ENCODE measurements at regions not wholly inside any gene's neighbourhood (a gene's known extent, or its start where the extent isn't known, plus 50 kb on each side); places are given as distances from the start of the nearest gene placed in this dataset.

GRCh38 chr12:131527092-131527491 lies 183.8 kb upstream of the SFSWAP start:
- TF ChIP-seq, protein P1, sequence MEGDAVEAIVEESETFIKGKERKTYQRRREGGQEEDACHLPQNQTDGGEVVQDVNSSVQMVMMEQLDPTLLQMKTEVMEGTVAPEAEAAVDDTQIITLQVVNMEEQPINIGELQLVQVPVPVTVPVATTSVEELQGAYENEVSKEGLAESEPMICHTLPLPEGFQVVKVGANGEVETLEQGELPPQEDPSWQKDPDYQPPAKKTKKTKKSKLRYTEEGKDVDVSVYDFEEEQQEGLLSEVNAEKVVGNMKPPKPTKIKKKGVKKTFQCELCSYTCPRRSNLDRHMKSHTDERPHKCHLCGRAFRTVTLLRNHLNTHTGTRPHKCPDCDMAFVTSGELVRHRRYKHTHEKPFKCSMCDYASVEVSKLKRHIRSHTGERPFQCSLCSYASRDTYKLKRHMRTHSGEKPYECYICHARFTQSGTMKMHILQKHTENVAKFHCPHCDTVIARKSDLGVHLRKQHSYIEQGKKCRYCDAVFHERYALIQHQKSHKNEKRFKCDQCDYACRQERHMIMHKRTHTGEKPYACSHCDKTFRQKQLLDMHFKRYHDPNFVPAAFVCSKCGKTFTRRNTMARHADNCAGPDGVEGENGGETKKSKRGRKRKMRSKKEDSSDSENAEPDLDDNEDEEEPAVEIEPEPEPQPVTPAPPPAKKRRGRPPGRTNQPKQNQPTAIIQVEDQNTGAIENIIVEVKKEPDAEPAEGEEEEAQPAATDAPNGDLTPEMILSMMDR (IDR thresholded peaks at IDR 0.05): no peak
- no peak overlapping the region for H2AFZ ChIP-seq

DNA sequence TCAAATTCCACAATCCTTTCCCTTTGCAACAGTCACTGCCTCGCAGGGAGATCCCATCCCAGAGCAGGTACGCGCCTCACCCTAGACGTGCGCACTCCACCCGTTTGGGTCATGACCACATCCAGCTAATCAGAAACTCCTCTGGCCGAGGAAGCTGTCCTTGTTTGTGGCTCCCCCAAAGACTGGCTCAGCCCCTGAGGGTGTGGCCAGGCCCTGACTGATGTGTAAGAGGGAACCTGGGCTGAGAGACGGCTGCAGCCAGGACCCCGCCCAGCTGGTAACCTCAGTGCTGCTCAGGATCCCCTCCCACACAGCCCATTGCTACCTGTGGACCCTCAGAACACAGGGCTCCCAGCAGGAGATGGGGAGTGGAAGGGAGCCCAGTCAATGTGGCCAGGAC lies 183.2 kb upstream of the SFSWAP start:
- H3K4me3 ChIP-seq (ENCODE audit: low read depth, low read length): no peak overlapping the region
- no peaks in the 10 kb centered on the region for H3K4me1 ChIP-seq
- H3K9ac ChIP-seq: no peak overlapping the region
- H3K27me3 ChIP-seq (ENCODE audit: control insufficient read depth, insufficient read depth, low read length): no peaks in the 10 kb centered on the region
- no peaks in the 10 kb centered on the region for H3K9me3 ChIP-seq (ENCODE audit: control insufficient read depth, low read length)
- TF ChIP-seq, protein P1 (IDR thresholded peaks at IDR 0.05): no peak
- no peak overlapping the region for H2AFZ ChIP-seq
- H3K36me3 ChIP-seq (ENCODE audit: control insufficient read depth, insufficient read depth, low read length): no peaks in the 10 kb centered on the region
- H3K27ac ChIP-seq: no peak overlapping the region
- H3K79me2 ChIP-seq: no peaks in the 10 kb centered on the region
- H3K4me2 ChIP-seq (ENCODE audit: low read length): no peak overlapping the region

More at GRCh38 chr12:131527092-131527491, 183.8 kb upstream of the SFSWAP start:
- Histone ChIP-seq H3K79me2 (no peaks in the 10 kb centered on the region), H3K27me3 (ENCODE audit: control insufficient read depth, insufficient read depth, low read length) (no peaks in the 10 kb centered on the region), H3K9ac (no peak overlapping the region), H3K4me3 (ENCODE audit: low read depth, low read length) (no peak overlapping the region), H3K27ac (no peak overlapping the region), H3K9me3 (ENCODE audit: control insufficient read depth, low read length) (no peaks in the 10 kb centered on the region), H3K4me1 (no peaks in the 10 kb centered on the region), H3K4me2 (ENCODE audit: low read length) (no peak overlapping the region), H3K36me3 (ENCODE audit: control insufficient read depth, insufficient read depth, low read length) (no peaks in the 10 kb centered on the region)

GRCh38 chr12:131528144-131528543 lies 182.7 kb upstream of the SFSWAP start:
- no peaks in the 10 kb centered on the region for H3K27me3 ChIP-seq (ENCODE audit: control insufficient read depth, insufficient read depth, low read length)
- H3K9ac ChIP-seq: no peak overlapping the region
- H3K27ac ChIP-seq: no peak overlapping the region
- H3K9me3 ChIP-seq (ENCODE audit: control insufficient read depth, low read length): no peaks in the 10 kb centered on the region
- no peak overlapping the region for H3K4me2 ChIP-seq (ENCODE audit: low read length)
- H3K79me2 ChIP-seq: no peaks in the 10 kb centered on the region
- H3K36me3 ChIP-seq (ENCODE audit: control insufficient read depth, insufficient read depth, low read length): no peaks in the 10 kb centered on the region
- H3K4me1 ChIP-seq: no peaks in the 10 kb centered on the region
- TF ChIP-seq, protein P1 (IDR thresholded peaks at IDR 0.05): no peak
- no peak overlapping the region for H3K4me3 ChIP-seq (ENCODE audit: low read depth, low read length)
- no peak overlapping the region for H2AFZ ChIP-seq

- Histone ChIP-seq H3K9me3 (ENCODE audit: control insufficient read depth, low read length) (no peaks in the 10 kb centered on the region), H3K4me3 (ENCODE audit: low read depth, low read length) (no peak overlapping the region), H3K4me2 (ENCODE audit: low read length) (no peak overlapping the region), H3K27me3 (ENCODE audit: control insufficient read depth, insufficient read depth, low read length) (no peaks in the 10 kb centered on the region), H3K4me1 (no peaks in the 10 kb centered on the region), H3K79me2 (no peaks in the 10 kb centered on the region), H3K36me3 (ENCODE audit: control insufficient read depth, insufficient read depth, low read length) (no peaks in the 10 kb centered on the region), H3K9ac (no peak overlapping the region), H3K27ac (no peak overlapping the region), H2AFZ (no peak overlapping the region)
- TF ChIP-seq, protein P1 (IDR thresholded peaks at IDR 0.05): no peak
Observed at GRCh38 chr12:131528667-131529066, 182.2 kb upstream of the SFSWAP start.

GRCh38 chr12:131529196-131530040 lies 181.5 kb upstream of the SFSWAP start:
- H3K4me3 ChIP-seq (ENCODE audit: low read depth, low read length): no peak overlapping the region
- H3K4me2 ChIP-seq (ENCODE audit: low read length): no peak overlapping the region
- no peaks in the 10 kb centered on the region for H3K36me3 ChIP-seq (ENCODE audit: control insufficient read depth, insufficient read depth, low read length)
- no peak overlapping the region for H2AFZ ChIP-seq
- no peaks in the 10 kb centered on the region for H3K27me3 ChIP-seq (ENCODE audit: control insufficient read depth, insufficient read depth, low read length)
- no peaks in the 10 kb centered on the region for H3K9me3 ChIP-seq (ENCODE audit: control insufficient read depth, low read length)
- no peaks in the 10 kb centered on the region for H3K4me1 ChIP-seq
- no peak overlapping the region for H3K9ac ChIP-seq
- TF ChIP-seq, protein P1 (IDR thresholded peaks at IDR 0.05): no peak
- H3K27ac ChIP-seq: no peak overlapping the region
- no peaks in the 10 kb centered on the region for H3K79me2 ChIP-seq

All from parathyroid adenoma (tissue), 2 donors.